ENCODE measurements at regions not wholly inside any gene's neighbourhood (a gene's known extent, or its start where the extent isn't known, plus 50 kb on each side); places are given as distances from the start of the nearest gene placed in this dataset.

DNA sequence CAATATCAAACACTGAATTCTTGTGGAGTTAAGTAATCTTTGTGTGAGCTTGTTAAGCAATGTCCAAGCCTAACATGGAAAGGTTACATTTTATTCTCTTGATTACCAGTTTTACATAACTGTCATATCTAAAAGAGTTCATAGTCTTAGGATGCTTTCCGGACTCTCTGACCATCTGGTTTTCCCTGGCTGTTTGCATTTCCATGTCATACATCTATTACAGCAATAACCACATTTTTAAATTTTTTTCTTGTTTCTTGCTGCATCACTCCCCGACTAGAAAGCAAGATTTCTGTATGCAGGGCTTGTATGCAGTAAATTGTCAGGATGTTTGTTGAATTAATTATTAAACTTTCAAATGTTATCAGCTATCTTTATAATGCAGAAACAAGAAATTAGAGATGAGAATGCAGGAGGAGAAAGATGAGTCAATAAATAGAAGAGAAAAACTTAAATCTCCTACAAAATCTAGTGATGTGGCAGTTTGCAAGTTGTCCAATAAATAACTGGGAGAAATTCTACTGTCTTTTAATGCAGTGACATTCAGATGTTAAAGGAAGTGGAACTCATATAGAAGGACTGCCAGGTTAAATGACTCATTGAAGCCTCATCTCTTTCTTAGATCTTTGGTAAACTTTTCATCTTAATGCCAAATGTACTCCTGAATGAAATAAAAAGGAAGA is 179.6 kb upstream of the SGCD start:
- no peak for DNase-seq (ENCODE audit: low spot score)

DNA sequence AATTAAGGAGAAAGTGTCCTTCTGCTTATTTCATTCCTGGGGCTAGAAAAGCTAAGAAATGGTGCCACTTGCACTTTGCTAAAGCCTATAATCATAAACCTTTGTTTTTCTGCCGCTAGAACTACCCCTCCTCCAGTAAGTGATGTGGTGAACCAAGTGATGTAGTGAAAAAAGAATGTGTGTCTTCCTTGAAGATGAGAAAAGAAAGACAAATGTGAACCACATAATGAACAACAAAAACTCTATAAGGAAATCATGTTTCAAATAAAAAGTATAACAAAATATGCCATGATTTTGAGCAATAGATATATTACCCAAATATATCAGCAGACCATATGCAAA is 179.0 kb upstream of the SGCD start:
- DNase-seq (ENCODE audit: low spot score) = no peak

DNA sequence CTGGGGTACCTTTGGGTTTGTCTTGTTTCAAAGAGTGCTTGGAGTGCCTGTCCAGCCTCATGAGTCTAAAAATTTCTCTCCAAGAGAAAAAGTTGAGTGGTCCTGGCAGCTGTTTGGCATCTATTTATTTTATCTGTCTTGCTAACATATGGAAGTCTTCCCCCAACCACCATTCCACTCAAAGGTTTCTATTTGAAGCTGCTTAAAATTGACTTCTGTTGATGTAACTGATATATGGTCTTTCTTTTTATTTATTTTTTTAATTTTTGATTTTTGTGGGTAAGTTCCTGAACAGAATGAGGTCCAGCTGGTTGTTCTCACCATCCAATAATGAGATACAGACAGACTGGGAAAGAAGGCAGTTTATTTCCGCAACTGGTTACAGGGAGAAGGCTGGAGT is 178.7 kb upstream of the SGCD start:
- no peak for DNase-seq (ENCODE audit: low spot score)

DNA sequence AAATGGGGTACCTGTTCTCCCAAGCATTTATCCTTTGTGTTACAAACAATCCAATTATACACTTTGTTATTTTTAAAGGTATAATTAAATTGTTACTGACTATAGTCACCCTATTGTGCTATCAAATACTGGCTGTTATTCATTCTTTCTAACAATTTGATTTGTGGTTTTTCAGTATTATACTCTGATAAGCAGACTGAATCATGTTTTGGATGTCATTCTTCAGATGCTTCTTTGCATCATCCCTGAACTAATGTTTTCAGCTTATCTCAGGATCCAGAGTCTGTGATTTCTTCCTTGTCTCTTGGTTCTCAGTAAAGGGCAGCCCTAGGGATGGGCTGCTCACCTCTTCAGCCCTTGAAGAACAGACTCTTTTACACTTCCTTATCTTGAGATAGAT is 177.8 kb upstream of the SGCD start:
- no peak for DNase-seq (ENCODE audit: low spot score)

DNA sequence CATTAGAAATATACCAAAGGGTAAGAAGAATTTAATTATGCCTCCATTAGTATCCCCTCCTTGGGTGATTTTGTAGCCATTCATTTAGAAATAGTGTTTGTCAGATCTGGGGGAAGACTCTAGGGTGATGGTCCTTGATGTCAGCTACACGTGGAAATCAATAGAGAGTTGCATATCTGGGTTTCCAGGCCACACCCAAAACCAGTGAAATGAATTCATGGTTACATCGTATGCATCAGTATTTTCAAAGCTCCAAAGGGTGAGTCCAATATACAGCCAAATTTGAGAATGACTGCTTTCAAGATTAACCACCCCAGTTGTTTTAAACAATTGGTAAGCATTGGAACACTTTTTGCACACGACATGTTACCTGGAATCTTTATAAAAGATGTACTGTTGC is 173.4 kb upstream of the SGCD start:
- no peak for DNase-seq (ENCODE audit: low spot score)

DNA sequence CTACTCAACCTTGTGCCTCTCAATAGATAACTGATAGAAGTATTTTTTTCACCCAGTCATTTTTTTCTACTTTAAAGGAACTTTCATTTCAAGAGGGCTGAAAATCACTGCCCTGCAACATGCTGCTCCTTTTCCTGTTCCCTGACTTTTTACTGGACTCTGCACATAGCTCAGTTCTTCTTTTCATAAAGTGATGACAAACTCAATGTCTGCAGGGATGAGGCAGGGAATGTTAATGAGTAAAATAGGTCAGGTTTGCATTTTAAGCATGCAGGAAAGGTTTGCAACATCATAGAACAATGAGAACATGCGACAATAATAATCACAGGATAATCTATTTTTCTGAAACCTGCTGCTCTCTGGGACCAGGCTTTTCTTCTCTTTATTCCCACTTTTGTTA is 172.2 kb upstream of the SGCD start:
- DNase-seq (ENCODE audit: low spot score) = no peak

DNA sequence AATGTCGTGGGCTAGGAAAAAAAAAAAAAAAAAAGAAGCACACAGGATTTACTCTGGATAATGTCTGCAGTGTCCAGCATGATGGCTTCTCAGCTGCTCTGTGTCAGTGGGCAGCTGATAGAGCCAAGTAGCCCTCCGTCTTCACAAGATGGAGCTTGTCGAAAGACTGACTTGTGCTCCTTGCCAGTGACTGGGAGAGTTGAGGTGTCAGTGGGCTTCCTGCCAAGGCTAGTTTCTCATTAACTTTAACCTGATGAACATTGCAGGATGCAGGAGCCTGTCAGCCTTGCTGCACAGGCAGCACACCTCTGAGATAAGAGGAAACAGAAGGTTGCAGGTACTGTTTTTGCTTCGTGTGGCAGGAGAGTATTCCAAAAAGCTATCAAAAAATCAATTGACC is 171.4 kb upstream of the SGCD start:
- DNase-seq (ENCODE audit: low spot score) = peak; percentile 40

DNA sequence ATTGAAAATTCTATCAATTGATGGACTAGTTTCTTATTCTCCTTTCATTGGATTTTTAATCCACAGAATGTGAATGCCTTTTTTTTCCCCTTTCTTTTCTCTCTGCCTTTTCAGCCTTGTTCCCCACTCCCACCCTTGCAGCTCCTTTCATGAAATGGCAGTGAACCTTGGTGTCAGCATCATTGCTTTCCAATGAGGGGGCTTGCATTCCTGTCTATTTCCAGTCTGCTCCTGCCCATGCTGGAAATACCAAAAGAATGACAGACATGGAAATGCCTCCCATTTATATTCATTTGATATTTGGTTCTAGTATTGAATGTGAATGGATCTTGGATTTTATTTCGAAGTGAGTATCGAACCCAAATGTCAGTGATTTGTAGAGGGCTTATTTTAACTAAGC is 162.7 kb upstream of the SGCD start:
- no peak for DNase-seq (ENCODE audit: low spot score)

DNA sequence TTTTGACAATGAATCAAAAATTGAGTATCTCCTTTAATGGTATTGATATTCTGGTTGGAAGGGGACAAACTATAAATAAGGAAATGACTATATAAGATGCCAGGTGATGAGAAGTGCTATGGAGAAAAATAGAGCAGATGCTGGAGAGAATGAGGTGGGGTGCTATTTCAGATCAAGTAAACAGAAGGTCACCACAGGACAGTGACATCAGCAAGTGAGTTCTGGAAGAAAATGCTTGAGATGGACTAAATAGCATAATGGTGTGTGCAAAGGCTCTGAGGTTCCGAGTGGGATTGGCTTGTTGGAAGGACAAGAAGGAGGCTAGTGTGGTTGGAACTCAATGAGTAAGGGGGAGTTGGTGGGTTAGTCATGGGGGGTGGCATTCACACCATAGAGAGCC is 157.5 kb upstream of the SGCD start:
- DNase-seq (ENCODE audit: low spot score) = no peak

DNA sequence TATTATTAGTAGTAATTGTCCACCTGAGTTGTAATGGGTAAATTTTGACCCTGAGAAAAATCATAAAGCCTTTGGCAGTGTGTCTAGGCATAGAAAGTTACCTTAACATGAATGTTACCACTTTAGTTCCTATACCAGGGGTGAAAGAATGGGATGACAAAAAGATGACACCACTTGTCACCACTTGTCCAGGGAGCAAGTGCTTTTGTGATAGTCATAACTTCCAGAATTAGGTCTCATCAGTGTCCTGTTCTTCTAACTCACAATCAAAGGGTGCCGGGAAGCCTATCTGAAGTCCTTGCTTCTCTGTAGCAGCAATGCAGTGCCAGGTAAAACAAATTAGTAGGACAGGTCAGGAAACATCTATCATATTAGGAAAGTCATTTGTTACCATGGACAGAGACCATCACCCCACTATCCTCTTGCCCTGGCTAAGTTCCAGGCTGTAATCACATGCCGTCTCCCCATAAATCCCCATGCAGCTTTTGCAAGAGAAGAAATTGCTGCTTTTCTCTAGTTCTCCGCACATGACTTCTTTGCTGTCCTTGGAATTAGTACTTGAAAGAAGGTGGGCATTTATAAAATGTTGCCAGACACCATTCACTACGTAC is 156.5 kb upstream of the SGCD start:
- DNase-seq (ENCODE audit: low spot score) = no peak

DNA sequence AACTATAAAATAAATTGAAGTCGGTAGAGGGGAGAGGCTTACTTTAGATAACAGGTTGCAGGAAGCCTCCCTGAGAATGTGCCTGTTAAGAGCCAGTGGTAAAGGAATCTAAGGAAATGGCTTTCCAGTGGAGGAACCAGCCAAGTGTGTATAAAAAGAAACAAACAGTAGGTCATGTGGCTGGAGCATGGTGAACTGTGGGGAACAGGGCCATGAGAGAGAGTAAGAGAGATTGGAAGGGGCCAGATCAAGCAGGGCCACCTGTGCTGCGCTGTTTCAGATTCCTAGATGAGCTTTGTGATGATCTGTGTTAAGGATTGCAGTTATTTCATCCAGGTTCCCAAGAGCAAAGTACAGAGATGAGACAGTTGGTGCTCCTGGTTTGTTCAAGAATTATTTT is 152.7 kb upstream of the SGCD start:
- no peak for DNase-seq (ENCODE audit: low spot score)

DNA sequence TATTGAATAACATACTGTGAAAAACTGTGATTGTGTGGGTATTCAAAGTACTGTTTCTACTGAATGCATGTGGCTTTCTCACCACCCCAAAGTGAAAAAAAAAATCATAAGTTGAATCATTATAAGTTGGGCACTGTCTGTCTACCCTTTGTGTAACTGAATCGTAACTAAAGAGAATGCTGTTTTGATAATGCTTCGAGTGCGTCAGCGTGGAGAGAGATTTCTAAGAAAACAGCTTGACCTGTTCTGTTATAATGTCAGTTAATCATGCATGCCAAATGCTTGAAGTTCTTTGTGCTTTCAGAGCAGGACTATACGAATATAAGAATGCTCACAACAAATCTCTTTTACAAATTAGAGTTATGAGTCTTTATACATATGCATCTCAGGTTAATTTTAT is 148.8 kb upstream of the SGCD start:
- no peak for DNase-seq (ENCODE audit: low spot score)

DNA sequence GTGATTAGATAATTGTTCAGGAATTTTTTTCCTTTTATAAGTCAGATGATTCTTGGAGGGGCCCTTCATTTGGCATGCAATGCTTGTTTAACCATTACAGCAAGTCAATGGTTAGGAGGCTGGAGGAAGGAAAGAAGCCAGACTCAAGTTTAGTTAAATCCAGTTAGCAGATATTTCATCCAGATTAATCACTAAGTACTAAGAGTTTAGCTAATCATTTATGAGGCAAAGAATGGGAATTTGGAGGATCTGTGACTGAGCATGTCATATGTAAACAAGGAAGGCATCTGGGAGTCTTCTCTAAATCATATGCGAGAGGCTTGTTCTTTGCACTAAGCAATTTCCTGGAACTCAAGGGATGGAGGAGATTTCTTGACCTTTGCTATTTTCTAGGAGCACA is 145.3 kb upstream of the SGCD start:
- no peak for DNase-seq (ENCODE audit: low spot score)

DNA sequence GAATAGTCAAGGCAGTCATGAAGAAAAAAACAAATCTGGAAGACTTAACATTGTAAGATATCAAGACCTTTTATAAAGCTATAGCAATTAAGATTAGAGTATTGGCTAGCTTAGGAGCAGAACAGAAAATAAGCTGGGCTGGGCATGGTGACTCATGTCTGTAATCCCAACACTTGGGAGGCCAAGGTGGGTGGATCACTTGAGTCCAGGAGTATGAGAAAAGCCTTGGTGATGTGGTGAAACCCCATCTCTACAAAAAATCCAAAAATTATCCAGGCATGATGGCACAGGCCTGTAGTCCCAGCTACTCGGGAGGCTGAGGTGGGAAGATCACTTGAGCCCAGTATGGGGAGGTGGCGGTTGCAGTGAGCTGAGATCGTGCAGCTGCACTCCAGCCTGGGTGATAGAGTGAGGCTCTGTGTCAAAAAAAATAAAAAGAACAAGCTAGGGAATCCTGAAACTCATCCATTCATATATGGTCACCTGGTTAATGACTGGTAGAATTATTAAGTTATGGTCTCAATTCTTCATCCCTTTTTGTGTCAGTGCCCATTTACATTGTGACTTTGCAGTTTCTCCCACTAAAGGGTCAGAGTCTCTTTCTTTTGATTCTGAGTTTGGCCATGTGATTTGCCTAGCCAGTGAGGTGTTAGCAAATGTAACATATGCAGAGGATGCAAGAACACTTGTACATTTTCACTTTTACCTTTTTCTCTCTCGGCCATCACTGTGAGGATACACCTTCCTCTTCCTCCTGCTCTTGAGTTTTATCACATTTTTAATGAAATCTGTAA is 144.6 kb upstream of the SGCD start:
- DNase-seq (ENCODE audit: low spot score) = no peak

DNA sequence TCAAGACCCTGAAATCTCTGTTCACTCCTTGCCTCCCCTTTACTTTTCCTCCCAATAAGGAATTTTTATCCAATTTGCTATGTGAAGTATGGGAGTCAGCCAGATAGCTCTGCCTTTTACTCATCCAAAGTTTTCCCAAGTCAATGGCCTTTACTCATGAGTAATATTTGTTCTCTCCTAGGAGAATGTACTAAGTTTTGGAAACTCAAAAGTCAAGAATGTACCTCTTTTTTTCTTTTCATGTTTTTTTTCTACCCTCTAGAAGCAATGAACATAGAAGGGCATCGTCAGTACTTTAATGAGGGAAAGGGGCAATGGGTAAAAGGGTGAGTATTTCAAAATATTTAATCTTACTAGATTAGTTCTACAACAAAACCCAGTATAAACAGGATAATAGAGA is 140.2 kb upstream of the SGCD start:
- DNase-seq (ENCODE audit: low spot score) = no peak

DNA sequence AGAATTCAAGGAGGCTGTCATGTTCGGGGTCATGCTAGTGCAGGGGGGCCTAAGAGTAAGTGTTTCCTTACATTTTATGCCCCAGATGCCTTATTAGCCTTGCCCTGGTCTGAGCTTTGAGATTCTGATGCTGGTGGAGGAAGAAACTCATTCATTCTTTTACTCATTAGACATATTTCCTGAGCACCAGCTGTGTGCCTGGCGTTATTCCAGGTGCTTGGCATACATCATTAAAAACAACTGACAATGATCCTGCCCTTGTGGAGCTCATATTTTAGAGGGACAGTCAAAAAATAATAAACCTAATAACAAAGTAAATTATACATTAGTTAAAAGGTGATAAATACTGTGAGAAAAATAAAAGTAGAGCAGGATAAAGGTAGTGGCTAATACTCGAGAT is 138.9 kb upstream of the SGCD start:
- no peak for DNase-seq (ENCODE audit: low spot score)

DNA sequence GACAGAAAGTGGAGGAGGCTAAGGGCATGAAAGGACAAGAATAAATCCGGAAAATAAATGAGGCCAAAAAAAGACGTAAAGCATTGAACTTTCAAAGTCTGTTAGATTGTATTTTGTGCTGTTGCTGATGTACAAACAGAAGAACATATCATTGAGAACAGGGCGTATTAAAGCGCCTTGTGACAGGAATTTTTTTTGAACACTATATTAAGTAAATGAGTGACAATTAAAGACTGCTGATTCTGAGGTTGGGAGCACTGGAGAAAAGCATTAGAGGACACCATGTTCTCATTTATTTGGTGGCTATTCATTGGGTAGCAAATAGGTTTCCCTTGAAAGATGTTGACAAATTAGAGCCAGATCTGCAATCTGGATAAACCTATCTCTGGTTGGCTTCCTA is 137.3 kb upstream of the SGCD start:
- no peak for DNase-seq (ENCODE audit: low spot score)

DNA sequence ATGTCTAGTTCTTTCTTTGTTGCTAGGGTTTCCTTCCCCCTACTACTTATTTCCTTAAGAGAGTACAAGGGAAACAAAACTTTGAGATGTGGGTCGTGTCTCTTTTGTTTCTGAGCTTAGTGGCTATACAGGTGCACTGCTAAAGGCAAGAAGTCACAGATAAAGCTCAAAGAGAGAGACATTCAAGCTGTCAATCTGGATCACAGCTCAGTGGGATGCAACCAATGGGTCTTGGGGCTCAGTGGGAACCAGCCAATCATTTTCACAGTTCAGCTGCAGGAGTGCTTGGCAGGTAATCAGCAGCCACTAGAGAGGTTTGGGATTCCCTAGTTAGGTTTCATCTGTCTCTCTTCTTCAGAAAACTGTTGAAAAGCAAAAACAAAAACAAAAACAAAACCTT is 135.4 kb upstream of the SGCD start:
- DNase-seq (ENCODE audit: low spot score) = no peak

DNA sequence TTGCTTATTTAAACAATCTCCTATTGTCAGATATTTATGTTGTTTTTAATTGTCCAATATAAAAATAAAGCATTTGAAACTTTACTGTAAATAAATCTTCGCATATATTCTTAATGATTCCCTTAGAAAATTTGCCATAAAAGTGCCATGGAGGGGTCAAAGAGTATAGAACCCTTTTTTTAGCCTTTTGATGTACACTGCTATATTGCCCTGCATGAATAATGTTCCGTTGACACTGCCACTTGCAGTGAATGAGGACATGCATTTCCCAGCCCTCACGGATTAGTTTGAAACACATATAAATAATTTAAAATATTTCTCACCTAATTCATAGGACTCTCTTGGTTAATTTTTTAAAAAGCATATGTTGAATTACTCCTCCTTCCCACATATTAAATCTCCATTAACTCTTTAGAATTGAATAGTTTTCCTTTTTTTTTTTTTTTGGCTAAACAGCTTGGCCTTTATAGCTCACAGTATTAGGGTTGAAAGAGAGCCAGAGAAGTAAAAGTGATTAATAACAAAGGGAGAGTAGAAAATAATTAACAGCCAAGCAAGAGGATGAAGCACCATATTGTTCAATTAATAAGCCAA is 129.8 kb upstream of the SGCD start:
- no peak for DNase-seq (ENCODE audit: low spot score)

DNA sequence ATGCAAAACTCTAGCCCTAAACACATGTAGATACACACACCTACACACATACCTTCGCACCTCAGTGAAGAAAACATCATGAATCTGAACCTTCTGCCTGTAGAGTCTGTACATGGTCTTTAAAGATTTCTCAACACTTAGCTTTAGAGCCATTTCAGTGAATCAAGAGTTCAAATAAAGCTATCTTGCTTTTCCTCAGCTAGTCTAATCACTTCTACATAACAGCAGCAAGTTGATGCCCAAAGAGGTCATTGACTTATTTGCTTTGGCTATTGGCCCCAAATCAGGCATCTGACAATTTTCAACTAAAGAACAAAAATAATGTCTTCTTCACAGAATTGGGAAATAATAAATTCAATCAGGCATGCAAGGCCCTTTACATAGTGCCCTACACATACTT is 127.9 kb upstream of the SGCD start:
- DNase-seq (ENCODE audit: low spot score) = no peak

DNA sequence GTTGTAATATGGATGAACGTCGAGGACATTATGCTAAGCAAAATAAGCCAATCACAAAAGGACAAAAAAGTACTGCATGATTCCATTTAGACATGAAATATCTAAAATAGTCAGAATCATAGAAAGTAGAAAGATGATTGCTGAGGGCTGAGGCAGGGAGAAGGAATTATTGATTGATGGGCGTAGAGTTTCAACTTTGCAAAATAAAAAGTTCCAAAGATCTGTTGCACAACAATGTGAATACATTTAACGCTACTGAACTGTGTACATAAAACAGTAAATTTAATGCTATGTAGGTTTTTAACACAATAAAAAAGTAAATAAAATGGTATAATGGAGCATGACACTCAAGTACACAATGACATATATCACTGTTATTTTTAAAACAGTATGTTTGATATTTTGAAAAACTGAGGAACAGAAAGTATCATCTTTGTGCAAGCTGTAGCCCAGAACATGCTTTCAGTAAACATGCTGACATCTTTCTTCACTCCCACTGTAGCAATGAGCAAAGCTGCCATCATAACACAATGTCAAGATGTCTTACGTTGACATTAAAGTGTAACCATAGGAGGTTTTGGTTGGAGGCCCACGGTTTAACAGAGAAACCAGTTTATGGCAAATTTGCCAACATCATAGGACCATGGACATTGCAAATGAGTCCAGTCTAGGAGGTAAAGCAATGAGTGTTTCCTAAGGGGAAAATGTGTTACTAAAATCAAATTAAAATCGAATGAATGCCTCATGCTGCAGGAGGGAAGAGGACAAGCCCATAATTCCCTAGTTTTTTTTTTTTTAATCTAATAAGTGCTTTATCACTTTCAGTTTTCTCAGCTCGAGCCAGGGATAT is 125.8 kb upstream of the SGCD start:
- DNase-seq (ENCODE audit: low spot score) = no peak

DNA sequence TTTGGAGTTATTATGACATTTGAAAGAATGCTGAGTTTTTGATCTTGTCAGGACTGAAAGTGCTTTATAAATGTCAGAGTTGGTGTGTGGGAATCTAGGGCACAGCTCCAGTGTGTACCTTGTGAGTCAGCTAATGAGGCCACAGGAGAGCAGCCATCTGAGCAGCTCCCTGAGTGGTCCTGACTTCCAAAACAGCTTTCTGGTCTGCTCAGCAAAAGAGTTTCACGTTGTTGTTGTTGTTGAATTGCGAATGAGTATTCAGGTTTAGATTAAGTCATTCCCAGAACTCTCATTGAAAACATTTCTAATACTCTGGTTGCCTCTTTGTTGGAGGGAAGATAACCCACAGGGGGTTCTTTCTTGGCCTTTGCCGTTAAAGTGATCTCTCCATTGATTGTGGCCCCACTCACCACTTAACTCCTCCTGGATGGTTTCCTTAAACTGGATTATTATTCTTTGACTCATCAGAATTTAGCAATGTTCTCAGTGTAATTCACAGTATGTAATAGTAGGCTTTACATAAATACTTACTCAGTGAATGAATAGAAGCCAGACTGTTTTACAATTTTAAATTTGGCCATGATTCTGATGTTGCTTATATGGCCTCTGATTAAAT is 125.1 kb upstream of the SGCD start:
- no peak for DNase-seq (ENCODE audit: low spot score)
